ENCODE measurements at regions not wholly inside any gene's neighbourhood (a gene's known extent, or its start where the extent isn't known, plus 50 kb on each side); places are given as distances from the start of the nearest gene placed in this dataset.

DNA sequence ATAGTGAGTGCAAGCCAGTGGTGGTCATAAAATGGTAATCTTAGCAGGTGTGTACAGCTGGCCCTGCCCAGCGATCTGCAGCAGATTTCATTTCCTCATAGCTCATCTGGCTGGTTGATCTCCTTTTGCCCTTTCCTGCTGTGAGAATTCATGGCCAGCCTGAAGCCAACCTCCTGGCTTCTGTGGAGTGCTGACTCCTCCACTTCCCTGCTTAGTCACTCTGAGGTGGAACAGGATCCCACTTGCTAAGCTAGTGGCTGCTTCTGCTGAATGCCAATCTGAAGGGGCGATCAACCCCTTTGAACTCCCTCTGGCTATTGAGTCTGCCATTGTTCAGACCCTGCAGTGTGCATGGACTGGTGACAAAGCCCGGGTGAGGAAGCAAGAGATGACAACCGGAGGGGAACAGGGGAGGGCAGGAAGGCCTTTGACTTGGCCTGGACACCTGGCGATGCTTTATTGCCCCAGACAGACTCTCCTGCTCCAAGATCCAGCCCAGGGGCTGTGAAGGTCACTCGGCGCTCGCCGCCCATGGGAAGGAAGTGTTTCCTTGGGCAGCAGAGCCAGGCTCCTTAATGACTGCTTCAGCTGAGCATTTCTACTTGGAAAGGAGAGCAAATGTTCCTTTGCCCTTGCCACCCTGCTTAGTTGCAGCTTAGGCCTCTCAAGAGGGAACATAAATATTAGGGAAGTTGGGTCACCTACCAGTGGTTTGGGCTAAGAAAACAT lies 341.1 kb downstream of the ZSWIM6 start:
- H3K9me3 Mint-ChIP-seq: no peaks in the 10 kb centered on the region
- peaks cover 3 to 6% (median 5%) of the 10 kb centered on the region in 3 donors for H3K27me3 Mint-ChIP-seq (ENCODE audit: low read depth in 3 of 3)
- H3K4me1 Mint-ChIP-seq: no peaks in the 10 kb centered on the region
- H3K27ac Mint-ChIP-seq: no peak overlapping the region
- no peak overlapping the region for H3K4me3 Mint-ChIP-seq
- H3K36me3 Mint-ChIP-seq: no peaks in the 10 kb centered on the region
- no peak for DNase-seq

DNA sequence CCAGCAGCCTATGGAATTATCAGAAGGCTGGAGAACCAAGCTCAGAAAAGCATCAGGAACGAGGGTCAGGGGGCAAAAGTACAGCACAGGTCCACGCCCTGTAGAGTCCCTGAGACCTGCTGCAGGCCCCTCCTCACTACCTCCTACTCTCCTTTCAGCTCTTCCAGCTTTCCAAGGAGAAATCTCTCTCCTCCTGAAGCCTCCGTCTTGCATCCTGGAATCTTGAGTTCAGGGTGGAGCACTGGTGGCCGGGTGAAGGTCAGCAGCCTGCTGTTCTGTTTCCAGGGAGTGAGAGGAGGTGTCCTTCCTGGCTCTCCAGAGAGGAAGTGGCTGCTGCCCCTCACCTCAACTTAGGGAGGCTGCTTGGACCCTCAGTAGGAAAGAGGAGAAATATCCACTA lies 342.3 kb downstream of the ZSWIM6 start:
- Mint-ChIP-seq H3K4me1 (no peaks in the 10 kb centered on the region), H3K4me3 (no peak overlapping the region), H3K36me3 (no peaks in the 10 kb centered on the region), H3K9me3 (peaks cover 0 to 2% (median 0%) of the 10 kb centered on the region in 6 donors), H3K27me3 (ENCODE audit: low read depth in 3 of 3) (peaks cover 3 to 5% (median 3%) of the 10 kb centered on the region in 3 donors), H3K27ac (no peak overlapping the region)
- no peak for DNase-seq

DNA sequence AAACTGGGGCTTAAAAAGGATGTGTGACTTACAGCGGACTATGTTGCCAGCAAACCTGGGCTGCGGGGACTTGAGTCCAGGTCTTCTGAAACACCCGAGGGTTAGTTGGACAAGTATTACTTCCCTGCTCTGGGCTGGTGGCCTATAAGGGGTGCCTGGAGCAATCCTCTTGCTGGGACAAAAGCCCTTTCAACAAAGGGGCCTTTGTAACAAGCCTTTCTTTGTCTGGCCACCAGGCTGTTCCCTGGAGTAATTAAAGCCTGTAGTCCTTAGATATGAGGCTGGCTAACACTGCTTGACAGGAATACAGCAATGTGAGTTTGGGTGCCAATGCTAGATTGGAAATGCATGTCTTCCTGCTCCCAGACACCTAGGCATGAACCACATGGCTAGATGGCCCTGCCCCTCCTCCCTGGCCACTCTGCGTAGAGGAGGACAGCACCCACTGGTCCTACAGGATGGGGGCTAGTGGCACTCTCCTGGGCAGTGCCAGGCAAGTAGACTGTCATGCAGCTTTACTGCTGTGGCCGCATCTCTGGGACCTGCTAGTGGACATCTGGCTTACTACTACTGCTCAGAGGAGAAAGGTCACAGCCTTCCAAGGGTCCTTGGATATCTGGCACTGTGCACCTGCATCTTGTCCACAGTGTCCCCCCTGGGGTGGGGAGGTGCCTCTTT lies 343.1 kb downstream of the ZSWIM6 start:
- DNase-seq: no peak
- H3K27me3 Mint-ChIP-seq (ENCODE audit: low read depth in 3 of 3): peaks cover 1 to 6% (median 5%) of the 10 kb centered on the region in 3 donors
- no peaks in the 10 kb centered on the region for H3K36me3 Mint-ChIP-seq
- H3K4me3 Mint-ChIP-seq: no peak overlapping the region
- H3K4me1 Mint-ChIP-seq: no peaks in the 10 kb centered on the region
- H3K9me3 Mint-ChIP-seq: peaks cover 0 to 2% (median 0%) of the 10 kb centered on the region in 6 donors
- no peak overlapping the region for H3K27ac Mint-ChIP-seq

DNA sequence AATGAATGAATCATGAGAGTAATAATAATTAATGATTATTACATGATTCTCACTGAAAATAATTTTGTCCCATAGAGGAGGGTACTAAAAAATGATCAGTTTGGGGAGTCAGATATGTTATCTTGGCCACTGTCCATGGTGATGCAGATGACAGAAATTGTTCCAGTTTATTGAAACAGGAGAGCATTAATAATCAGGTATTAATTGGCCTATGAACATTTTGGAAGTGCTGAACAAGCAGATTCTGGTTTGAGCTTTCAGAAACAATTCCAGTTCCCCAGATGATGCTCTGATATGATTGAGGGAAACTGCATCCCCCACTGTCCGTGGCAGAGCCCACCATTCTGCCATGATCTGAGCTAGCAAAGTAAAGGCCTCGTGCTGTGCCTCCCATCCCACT lies 345.2 kb downstream of the ZSWIM6 start:
- no peak overlapping the region for H3K27ac Mint-ChIP-seq
- no peak overlapping the region for H3K4me3 Mint-ChIP-seq
- H3K9me3 Mint-ChIP-seq: peaks cover 0 to 2% (median 0%) of the 10 kb centered on the region in 6 donors
- peaks cover 3 to 6% (median 5%) of the 10 kb centered on the region in 3 donors for H3K27me3 Mint-ChIP-seq (ENCODE audit: low read depth in 3 of 3)
- H3K36me3 Mint-ChIP-seq: no peaks in the 10 kb centered on the region
- DNase-seq: no peak
- H3K4me1 Mint-ChIP-seq: no peaks in the 10 kb centered on the region

DNA sequence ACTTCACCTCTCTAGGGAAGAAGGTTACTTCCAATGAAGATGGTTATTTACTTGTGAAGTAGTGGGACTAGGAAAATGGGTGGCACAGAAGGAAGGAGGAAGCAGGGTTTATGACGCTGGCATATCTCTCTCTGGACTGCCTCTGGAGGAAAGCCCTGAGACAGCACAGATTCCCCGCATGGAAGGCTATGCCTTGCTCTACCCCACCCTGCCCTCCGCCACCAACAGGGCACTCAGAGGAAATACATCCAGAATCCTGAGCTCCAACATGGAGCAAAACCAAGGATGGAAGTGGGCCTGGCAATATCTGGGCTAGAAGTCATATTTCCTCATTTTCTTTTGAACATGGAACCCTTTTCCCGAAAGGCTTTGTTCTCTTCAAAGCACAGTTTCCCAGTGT lies 346.9 kb downstream of the ZSWIM6 start:
- Mint-ChIP-seq H3K27me3 (ENCODE audit: low read depth in 3 of 3) (peaks cover 2 to 6% (median 3%) of the 10 kb centered on the region in 3 donors), H3K4me1 (no peaks in the 10 kb centered on the region), H3K36me3 (no peaks in the 10 kb centered on the region), H3K4me3 (no peak overlapping the region), H3K9me3 (peaks cover 0 to 2% (median 0%) of the 10 kb centered on the region in 6 donors), H3K27ac (no peak overlapping the region)
- DNase-seq: no peak

DNA sequence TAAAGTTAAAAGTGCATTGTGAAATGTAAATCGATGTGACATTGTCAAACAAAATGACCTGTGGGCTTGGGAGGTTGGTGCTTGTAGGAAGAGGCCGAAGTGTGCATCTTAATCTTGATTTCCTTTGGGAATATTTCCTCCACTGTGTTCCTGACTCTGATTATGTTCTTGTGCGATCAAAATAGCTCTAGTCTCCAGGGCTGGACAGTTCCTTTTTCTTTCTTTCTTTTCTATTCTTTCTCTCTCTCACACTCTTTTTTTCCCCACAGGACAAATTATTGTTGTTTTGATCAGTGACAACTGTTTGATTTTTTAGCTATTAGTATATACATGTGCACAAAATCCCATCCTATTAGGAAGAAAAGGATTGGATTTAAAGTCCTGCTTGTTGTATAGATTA lies 347.5 kb downstream of the ZSWIM6 start:
- peaks cover 2 to 6% (median 3%) of the 10 kb centered on the region in 3 donors for H3K27me3 Mint-ChIP-seq (ENCODE audit: low read depth in 3 of 3)
- H3K27ac Mint-ChIP-seq: no peak overlapping the region
- H3K4me1 Mint-ChIP-seq: no peaks in the 10 kb centered on the region
- no peak for DNase-seq
- H3K4me3 Mint-ChIP-seq: no peak overlapping the region
- H3K36me3 Mint-ChIP-seq: no peaks in the 10 kb centered on the region
- H3K9me3 Mint-ChIP-seq: peaks cover 0 to 2% (median 0%) of the 10 kb centered on the region in 6 donors

DNA sequence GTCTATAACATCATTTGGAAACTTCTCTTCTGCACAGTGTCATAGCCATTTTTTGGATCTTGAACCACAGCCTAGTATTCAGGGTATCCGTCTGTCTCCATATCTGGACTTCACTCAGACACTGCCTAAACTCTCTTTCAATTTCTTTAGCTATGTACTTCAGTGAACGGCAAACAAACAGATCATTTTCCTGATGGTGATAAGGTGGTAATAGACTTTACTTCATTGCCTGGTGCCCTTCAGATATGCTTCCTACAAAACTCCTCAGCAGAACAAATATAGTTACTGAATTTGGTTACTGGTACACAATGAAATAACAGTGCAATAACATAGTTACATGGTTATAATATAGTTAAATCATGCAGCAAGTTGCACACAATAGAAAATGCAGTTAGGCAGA lies 348.2 kb downstream of the ZSWIM6 start:
- Mint-ChIP-seq H3K36me3 (no peaks in the 10 kb centered on the region), H3K27me3 (ENCODE audit: low read depth in 3 of 3) (peaks cover 2 to 8% (median 3%) of the 10 kb centered on the region in 3 donors), H3K9me3 (peaks cover 0 to 2% (median 0%) of the 10 kb centered on the region in 6 donors), H3K4me1 (no peaks in the 10 kb centered on the region), H3K27ac (no peak overlapping the region), H3K4me3 (no peak overlapping the region)
- no peak for DNase-seq

DNA sequence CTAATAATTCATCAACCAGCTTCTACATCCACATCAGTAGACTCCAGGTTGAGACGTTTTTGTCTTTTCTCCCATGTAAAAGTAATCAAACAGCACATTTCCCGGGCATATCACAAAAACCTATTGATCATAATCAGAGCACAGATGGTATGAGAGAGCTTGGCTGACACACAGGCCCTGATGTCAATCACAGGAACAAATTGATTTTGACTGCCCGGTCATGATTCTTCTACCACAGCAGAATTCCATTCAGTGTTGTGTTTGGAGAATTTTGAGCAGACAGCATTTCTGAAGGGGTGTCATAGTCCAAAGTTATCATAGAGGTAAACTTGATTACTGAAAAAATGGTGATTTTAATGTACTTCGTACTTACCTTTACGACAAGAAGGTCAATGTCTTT lies 351.1 kb downstream of the ZSWIM6 start:
- H3K36me3 Mint-ChIP-seq: no peaks in the 10 kb centered on the region
- peaks cover 0 to 5% (median under 1%) of the 10 kb centered on the region in 6 donors for H3K9me3 Mint-ChIP-seq
- no peaks in the 10 kb centered on the region for H3K4me1 Mint-ChIP-seq
- H3K4me3 Mint-ChIP-seq: no peak overlapping the region
- peaks cover 0 to 8% (median 3%) of the 10 kb centered on the region in 3 donors for H3K27me3 Mint-ChIP-seq (ENCODE audit: low read depth in 3 of 3)
- DNase-seq: no peak
- no peak overlapping the region for H3K27ac Mint-ChIP-seq

DNA sequence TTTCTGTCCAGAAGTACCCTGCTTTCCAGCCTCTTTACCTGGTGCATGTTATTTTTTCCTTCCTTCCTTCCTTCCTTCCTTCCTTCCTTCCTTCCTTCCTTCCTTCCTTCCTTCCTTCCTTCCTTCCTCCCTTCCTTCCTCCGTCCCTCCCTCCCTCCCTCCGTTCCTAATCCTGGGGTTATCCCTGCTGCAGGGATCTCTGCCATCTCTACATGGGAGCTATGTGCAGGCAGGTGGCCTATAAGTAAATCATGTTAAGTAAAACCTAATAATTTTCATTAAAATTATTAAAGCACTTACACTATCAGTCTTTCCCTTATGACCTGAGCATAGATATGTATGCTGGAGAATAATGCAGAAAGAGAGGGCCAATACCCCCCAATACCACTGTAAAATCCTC lies 351.9 kb downstream of the ZSWIM6 start:
- Mint-ChIP-seq H3K4me3 (no peak overlapping the region), H3K9me3 (peaks cover 0 to 5% (median under 1%) of the 10 kb centered on the region in 6 donors), H3K27ac (no peak overlapping the region), H3K27me3 (ENCODE audit: low read depth in 3 of 3) (peaks cover 0 to 8% (median 2%) of the 10 kb centered on the region in 3 donors), H3K36me3 (no peaks in the 10 kb centered on the region), H3K4me1 (no peaks in the 10 kb centered on the region)
- DNase-seq: no peak

DNA sequence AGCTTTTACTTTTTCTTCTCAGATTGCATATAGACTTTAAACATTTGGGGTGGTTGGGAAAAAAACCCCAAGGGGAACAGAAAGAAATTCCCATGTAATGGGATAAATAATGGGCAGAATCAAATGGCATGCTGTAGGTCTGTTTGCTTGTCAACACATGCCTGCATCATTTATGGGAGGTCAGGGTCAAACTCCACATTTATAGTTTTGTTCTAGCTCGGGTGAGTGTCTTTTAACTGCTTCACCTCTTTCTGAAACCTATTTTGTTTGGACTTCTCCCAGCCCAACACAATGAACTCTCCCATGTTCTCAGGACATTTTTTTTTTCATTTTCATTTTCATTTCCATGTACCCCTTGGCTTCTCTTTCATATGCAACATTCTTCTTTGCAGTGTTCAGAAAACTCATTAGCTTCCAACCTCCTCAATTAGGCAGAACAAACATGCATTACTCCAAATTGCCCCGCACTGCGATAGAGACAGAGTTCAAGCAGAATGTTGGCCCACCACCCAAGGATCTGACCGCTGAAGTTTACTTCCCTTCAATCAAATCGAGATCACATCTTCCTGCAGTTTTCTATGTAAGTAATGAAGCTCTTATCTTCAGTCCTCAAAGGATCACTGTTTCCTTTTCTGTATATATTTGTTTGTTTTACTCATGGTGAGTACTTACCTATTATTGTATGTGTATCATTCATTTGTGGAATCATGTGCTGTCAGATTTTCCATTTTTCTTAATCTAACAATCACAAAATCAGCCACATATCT lies 354.6 kb downstream of the ZSWIM6 start:
- Mint-ChIP-seq H3K36me3 (no peaks in the 10 kb centered on the region), H3K4me3 (no peak overlapping the region), H3K4me1 (no peaks in the 10 kb centered on the region), H3K9me3 (peaks cover 0 to 5% (median 0%) of the 10 kb centered on the region in 6 donors), H3K27me3 (ENCODE audit: low read depth in 3 of 3) (peaks cover 0 to 5% (median 2%) of the 10 kb centered on the region in 3 donors), H3K27ac (no peak overlapping the region)
- no peak for DNase-seq

DNA sequence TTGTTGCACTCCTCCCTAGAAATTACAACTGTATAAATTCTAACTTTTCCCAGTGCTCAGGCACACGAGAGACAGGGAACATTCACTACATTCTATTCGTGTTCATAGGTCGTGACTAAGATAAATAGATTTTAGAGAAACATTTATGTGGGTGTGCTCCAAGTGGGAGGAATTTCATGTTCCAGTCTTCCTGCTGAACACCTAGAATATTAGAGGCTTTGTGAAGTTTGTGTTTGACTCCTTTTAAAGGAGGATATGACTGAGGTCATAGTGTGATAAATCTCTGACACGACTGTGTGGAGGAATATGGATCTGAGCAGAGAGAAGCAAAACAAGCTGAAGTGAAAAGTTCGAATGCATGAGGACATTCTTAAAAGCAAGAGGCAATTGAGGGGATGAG lies 355.3 kb downstream of the ZSWIM6 start:
- peaks cover 0 to 5% (median 2%) of the 10 kb centered on the region in 3 donors for H3K27me3 Mint-ChIP-seq (ENCODE audit: low read depth in 3 of 3)
- peaks cover 0 to 10% (median 2%) of the 10 kb centered on the region in 6 donors for H3K9me3 Mint-ChIP-seq
- no peak overlapping the region for H3K4me3 Mint-ChIP-seq
- H3K36me3 Mint-ChIP-seq: no peaks in the 10 kb centered on the region
- no peak for DNase-seq
- no peak overlapping the region for H3K27ac Mint-ChIP-seq
- no peaks in the 10 kb centered on the region for H3K4me1 Mint-ChIP-seq

DNA sequence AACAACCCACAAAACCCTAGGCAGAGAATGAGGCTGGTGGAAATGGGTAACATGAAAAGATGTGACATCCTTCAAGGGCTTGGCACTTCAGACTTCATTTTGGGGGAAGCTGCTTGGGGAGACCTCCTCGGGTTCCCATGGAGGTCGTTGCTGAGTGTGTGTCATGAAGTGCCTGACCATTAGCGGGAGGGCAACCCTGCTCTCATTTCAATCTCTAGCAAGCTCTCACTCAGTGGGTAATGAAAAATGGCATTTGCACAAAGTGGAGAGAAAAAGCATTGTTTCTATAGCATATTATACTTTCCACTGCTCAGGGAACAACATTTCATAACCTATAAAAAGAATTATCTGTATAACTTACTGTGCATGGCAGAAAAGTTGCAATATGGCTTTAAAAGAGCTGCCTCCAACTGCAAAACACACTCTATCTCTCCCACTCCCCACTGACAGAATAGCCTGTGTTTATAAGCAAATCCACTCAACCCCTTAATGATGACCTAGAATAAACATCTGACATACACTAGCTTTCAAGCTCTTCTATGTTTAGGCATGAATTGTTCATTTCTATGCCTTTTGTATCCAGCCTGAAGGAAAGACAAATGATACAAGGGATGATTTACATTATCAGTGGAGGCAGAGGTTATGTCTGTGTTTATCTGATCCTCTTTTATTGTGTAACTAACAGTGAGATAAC lies 357.2 kb downstream of the ZSWIM6 start:
- Mint-ChIP-seq H3K4me1 (no peaks in the 10 kb centered on the region), H3K36me3 (no peaks in the 10 kb centered on the region), H3K27ac (no peak overlapping the region), H3K4me3 (no peak overlapping the region), H3K27me3 (ENCODE audit: low read depth in 3 of 3) (peaks cover 0 to 5% (median 2%) of the 10 kb centered on the region in 3 donors), H3K9me3 (peaks cover 0 to 16% (median 4%) of the 10 kb centered on the region in 6 donors)
- no peak for DNase-seq

DNA sequence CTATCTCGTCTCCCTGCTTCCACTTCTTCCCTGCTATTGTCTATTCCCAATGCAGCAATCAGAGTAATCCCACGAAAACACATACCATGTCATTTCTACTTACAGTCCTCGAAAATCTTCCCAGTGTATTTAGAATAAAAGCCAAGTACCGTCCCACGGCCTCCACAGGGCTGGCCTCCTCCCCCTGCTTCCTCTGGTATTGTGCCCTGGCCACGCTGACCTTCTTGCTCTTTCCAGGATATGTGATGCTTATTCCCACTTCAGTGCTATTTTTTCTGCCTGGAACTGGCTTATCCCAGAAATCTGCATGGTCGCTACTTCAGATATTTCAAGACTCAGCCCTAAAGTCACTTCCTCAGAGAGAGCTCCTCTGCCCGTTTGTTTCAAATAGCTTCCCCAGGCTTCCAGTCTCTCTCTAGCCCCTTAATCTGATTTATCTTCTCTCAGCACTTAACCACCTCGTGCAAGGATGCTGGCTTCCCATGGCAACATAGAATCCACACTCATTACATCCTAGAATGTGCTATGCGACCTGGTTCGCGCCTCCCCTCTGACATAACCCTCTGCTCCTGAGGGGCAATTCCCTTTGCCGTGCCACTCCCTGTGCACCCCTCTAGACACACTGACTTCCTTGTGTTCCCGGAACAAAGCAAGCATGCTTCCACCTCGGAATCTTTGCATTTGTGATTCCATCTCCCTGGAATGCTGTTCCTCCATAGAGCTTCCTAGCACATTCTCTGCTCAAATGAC lies 365.9 kb downstream of the ZSWIM6 start:
- no peaks in the 10 kb centered on the region for H3K4me1 Mint-ChIP-seq
- no peak for DNase-seq
- H3K4me3 Mint-ChIP-seq: no peak overlapping the region

More for the DNA sequence above, 365.9 kb downstream of the ZSWIM6 start:
- peaks cover 3 to 11% (median 3%) of the 10 kb centered on the region in 3 donors for H3K27me3 Mint-ChIP-seq (ENCODE audit: low read depth in 3 of 3)
- H3K27ac Mint-ChIP-seq: no peak overlapping the region
- H3K9me3 Mint-ChIP-seq: peaks cover 0 to 7% (median 2%) of the 10 kb centered on the region in 6 donors
- no peaks in the 10 kb centered on the region for H3K36me3 Mint-ChIP-seq

Measured in immature natural killer cell (primary cell).